ENCODE measurements at regions not wholly inside any gene's neighbourhood (a gene's known extent, or its start where the extent isn't known, plus 50 kb on each side); places are given as distances from the start of the nearest gene placed in this dataset.
"Not testable (repeated sequence)": the region's sequence is repeated elsewhere in the genome, so short reads cannot be mapped to it uniquely, and the experiment has no call there.

GRCh38 chr3:84666468-84666867, 292.3 kb upstream of the CADM2 start:
- DNase-seq (ENCODE audit: low read depth in 4 of 4, low spot score in 2 of 4) = no peak

- no peak for DNase-seq (ENCODE audit: low read depth in 4 of 4, low spot score in 2 of 4)
Measured at GRCh38 chr3:84679211-84679610, 279.6 kb upstream of the CADM2 start.

GRCh38 chr3:84680700-84681099, 278.1 kb upstream of the CADM2 start:
- no peak for DNase-seq (ENCODE audit: low read depth in 4 of 4, low spot score in 2 of 4)

- DNase-seq (ENCODE audit: low read depth in 4 of 4, low spot score in 2 of 4) = no peak
Measured at GRCh38 chr3:84683493-84683892, 275.3 kb upstream of the CADM2 start.

GRCh38 chr3:84685467-84685866, 273.3 kb upstream of the CADM2 start:
- no peak for DNase-seq (ENCODE audit: low read depth in 4 of 4, low spot score in 2 of 4)

GRCh38 chr3:84692261-84692660, 266.5 kb upstream of the CADM2 start:
- DNase-seq (ENCODE audit: low read depth in 4 of 4, low spot score in 2 of 4) = no peak

GRCh38 chr3:84710288-84710687, 248.5 kb upstream of the CADM2 start:
- not testable (repeated sequence) for DNase-seq (ENCODE audit: low read depth in 4 of 4, low spot score in 2 of 4)

GRCh38 chr3:84717894-84718293, 240.9 kb upstream of the CADM2 start:
- DNase-seq (ENCODE audit: low read depth in 4 of 4, low spot score in 2 of 4) = no peak

- DNase-seq (ENCODE audit: low read depth in 4 of 4, low spot score in 2 of 4) = no peak
Measured at GRCh38 chr3:84724877-84725276, 233.9 kb upstream of the CADM2 start.

- DNase-seq (ENCODE audit: low read depth in 4 of 4, low spot score in 2 of 4) = no peak
Measured at GRCh38 chr3:84727616-84728015, 231.2 kb upstream of the CADM2 start.

- not testable (repeated sequence) for DNase-seq (ENCODE audit: low read depth in 4 of 4, low spot score in 2 of 4)
Measured at GRCh38 chr3:84734731-84735130, 224.1 kb upstream of the CADM2 start.

- no peak for DNase-seq (ENCODE audit: low read depth in 4 of 4, low spot score in 2 of 4)
Measured at GRCh38 chr3:84738086-84738485, 220.7 kb upstream of the CADM2 start.

GRCh38 chr3:84742915-84743425, 215.8 kb upstream of the CADM2 start:
- DNase-seq (ENCODE audit: low read depth in 4 of 4, low spot score in 2 of 4) = no peak

GRCh38 chr3:84744130-84744529, 214.7 kb upstream of the CADM2 start:
- DNase-seq (ENCODE audit: low read depth in 4 of 4, low spot score in 2 of 4) = no peak

GRCh38 chr3:84755860-84756259, 202.9 kb upstream of the CADM2 start:
- no peak for DNase-seq (ENCODE audit: low read depth in 4 of 4, low spot score in 2 of 4)

GRCh38 chr3:84759361-84759760, 199.4 kb upstream of the CADM2 start:
- DNase-seq (ENCODE audit: low read depth in 4 of 4, low spot score in 2 of 4) = no peak

GRCh38 chr3:84772841-84773240, 185.9 kb upstream of the CADM2 start:
- DNase-seq (ENCODE audit: low read depth in 4 of 4, low spot score in 2 of 4) = no peak

- DNase-seq (ENCODE audit: low read depth in 4 of 4, low spot score in 2 of 4) = no peak
Measured at GRCh38 chr3:84783281-84783680, 175.5 kb upstream of the CADM2 start.

GRCh38 chr3:84789961-84790360, 168.8 kb upstream of the CADM2 start:
- no peak for DNase-seq (ENCODE audit: low read depth in 4 of 4, low spot score in 2 of 4)

- no peak for DNase-seq (ENCODE audit: low read depth in 4 of 4, low spot score in 2 of 4)
Measured at GRCh38 chr3:84806958-84807357, 151.8 kb upstream of the CADM2 start.

- no peak for DNase-seq (ENCODE audit: low read depth in 4 of 4, low spot score in 2 of 4)
Measured at GRCh38 chr3:84820126-84820525, 138.7 kb upstream of the CADM2 start.

GRCh38 chr3:84820906-84821305, 137.9 kb upstream of the CADM2 start:
- no peak for DNase-seq (ENCODE audit: low read depth in 4 of 4, low spot score in 2 of 4)

- no peak for DNase-seq (ENCODE audit: low read depth in 4 of 4, low spot score in 2 of 4)
Measured at GRCh38 chr3:84825817-84826216, 133.0 kb upstream of the CADM2 start.
